ENCODE measurements at regions not wholly inside any gene's neighbourhood (a gene's known extent, or its start where the extent isn't known, plus 50 kb on each side); places are given as distances from the start of the nearest gene placed in this dataset.

DNA sequence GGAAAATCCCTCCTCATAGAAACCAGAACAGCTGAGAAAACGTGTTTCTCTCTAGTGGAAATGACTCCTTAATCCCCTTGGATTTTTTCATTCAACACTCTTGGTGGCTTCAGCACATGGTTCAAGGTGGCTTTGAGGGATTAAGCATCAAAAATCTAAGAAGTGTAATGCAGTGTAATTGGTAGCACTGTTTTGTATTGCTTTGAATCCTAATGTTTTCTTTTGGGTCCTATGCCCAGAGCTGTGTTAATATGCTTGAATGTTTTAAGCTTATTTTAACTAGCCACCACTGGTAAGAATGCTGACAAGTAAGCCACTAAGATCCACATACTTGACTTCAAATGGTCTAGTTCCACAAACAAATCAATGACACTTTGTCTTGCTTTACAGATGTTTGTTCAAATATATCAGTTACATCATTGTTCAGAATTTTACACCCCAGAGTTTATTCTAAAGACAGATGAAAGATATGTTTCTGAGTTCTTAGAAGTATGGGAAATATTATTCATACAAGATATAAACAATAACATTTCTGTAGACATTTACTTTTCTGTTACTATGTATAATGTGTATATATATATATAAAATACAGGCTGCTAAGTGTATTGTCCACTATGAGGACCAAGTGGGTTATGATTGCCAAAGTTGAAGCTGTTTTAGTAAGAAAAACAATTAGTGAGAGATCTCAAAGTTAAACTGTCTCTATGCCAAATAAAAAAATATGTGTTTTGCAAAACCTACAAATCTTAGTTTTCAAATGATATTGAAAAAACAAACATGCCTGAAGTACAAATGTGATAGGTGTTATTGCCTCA is 220.8 kb downstream of the OGFRL1 start:
- no peaks in the 10 kb centered on the region for H3K9me3 ChIP-seq (ENCODE audit: severe bottlenecking)
- no peak overlapping the region for H3K27ac ChIP-seq
- no peaks in the 10 kb centered on the region for H3K36me3 ChIP-seq
- no peak overlapping the region for H3K4me3 ChIP-seq (ENCODE audit: low read depth, low read length)
- TF ChIP-seq, protein P1, sequence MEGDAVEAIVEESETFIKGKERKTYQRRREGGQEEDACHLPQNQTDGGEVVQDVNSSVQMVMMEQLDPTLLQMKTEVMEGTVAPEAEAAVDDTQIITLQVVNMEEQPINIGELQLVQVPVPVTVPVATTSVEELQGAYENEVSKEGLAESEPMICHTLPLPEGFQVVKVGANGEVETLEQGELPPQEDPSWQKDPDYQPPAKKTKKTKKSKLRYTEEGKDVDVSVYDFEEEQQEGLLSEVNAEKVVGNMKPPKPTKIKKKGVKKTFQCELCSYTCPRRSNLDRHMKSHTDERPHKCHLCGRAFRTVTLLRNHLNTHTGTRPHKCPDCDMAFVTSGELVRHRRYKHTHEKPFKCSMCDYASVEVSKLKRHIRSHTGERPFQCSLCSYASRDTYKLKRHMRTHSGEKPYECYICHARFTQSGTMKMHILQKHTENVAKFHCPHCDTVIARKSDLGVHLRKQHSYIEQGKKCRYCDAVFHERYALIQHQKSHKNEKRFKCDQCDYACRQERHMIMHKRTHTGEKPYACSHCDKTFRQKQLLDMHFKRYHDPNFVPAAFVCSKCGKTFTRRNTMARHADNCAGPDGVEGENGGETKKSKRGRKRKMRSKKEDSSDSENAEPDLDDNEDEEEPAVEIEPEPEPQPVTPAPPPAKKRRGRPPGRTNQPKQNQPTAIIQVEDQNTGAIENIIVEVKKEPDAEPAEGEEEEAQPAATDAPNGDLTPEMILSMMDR (IDR thresholded peaks at IDR 0.05; ENCODE audit: low read depth, low read length) = no peak
- no peaks in the 10 kb centered on the region for H3K27me3 ChIP-seq (ENCODE audit: insufficient read depth, low read depth, severe bottlenecking)
- no peak for DNase-seq

DNA sequence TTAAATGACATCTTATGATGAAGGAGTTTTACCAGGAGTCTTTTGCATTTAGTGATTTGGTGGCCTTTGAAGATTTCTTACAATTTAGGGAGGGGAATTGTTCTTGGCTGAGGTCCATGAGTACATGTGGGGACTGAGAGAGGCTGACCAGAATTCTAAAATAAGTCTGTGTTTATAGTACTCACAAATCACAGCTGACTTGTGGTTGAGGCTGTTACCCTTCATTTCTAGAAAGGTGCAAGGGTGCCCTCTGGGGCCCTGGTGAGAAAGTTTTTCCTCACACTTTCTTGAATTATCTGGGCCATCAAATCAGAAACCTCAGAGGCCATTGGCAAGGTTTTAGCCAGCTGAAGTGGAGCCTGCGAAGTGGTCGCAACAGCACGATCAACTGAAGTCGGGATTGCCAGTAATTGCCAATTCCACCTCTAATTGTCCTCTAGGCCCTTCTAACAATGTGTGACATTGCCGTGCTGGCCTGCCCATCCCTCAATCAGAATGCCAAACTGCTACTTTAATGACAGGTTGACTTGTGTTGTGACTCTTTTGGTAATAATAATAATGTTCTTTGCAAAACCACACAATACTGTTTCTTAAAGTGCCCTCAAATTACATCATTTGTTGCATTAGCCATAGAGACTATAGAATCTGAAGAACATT is 221.6 kb downstream of the OGFRL1 start:
- H3K36me3 ChIP-seq = no peaks in the 10 kb centered on the region
- DNase-seq = peak; percentile 28
- TF ChIP-seq, protein P1 (IDR thresholded peaks at IDR 0.05; ENCODE audit: low read depth, low read length) = peak; percentile 33; the same call in 1 of the 2 replicates
- H3K4me3 ChIP-seq (ENCODE audit: low read depth, low read length) = no peak overlapping the region
- no peaks in the 10 kb centered on the region for H3K27me3 ChIP-seq (ENCODE audit: insufficient read depth, low read depth, severe bottlenecking)
- no peak overlapping the region for H3K27ac ChIP-seq
- no peaks in the 10 kb centered on the region for H3K9me3 ChIP-seq (ENCODE audit: severe bottlenecking)

DNA sequence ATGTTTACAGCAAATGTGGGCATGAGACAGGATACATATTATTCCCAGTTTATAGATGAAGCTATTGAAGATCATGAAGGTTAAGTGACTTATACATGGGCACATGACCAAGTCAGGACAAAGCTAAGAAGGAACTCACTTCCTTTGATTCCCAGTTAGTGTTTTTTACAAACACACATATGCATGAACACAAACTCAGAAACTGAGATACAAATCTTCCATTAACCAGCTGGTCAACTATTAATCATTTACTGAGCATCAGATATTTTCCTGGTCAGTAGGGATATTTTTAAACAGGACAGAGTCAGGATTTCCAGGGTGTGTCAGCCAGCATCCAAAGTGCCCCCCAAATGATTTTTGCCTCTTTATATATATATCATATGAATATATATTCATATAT is 222.2 kb downstream of the OGFRL1 start:
- Histone ChIP-seq H3K27ac (no peak overlapping the region), H3K36me3 (no peaks in the 10 kb centered on the region), H3K4me3 (ENCODE audit: low read depth, low read length) (no peak overlapping the region), H3K27me3 (ENCODE audit: insufficient read depth, low read depth, severe bottlenecking) (no peaks in the 10 kb centered on the region), H3K9me3 (ENCODE audit: severe bottlenecking) (no peaks in the 10 kb centered on the region)
- TF ChIP-seq, protein P1 (IDR thresholded peaks at IDR 0.05; ENCODE audit: low read depth, low read length) = no peak
- DNase-seq = no peak

DNA sequence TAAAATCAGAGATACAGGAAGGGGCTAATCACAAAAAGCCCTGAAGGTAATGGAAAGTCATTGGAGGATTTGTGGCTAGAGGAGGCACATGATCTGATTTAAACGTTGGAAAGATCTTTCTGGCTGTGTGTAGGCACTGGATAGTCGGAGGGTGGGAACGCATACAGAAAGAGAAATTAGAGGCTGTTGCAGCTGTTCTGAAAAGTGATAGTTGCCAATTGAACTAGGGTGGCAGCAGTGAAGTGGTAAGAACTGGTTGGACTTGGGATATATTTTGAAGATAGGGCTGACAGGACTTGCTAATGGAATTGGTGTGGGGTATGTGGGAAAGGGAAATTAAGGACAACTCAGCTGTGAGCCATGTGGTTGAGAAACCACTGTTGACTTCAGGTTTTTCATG is 223.6 kb downstream of the OGFRL1 start:
- no peak overlapping the region for H3K27ac ChIP-seq
- H3K9me3 ChIP-seq (ENCODE audit: severe bottlenecking) = no peaks in the 10 kb centered on the region
- no peaks in the 10 kb centered on the region for H3K36me3 ChIP-seq
- no peak for DNase-seq
- H3K4me3 ChIP-seq (ENCODE audit: low read depth, low read length) = no peak overlapping the region
- TF ChIP-seq, protein P1 (IDR thresholded peaks at IDR 0.05; ENCODE audit: low read depth, low read length) = no peak
- H3K27me3 ChIP-seq (ENCODE audit: insufficient read depth, low read depth, severe bottlenecking) = no peaks in the 10 kb centered on the region

DNA sequence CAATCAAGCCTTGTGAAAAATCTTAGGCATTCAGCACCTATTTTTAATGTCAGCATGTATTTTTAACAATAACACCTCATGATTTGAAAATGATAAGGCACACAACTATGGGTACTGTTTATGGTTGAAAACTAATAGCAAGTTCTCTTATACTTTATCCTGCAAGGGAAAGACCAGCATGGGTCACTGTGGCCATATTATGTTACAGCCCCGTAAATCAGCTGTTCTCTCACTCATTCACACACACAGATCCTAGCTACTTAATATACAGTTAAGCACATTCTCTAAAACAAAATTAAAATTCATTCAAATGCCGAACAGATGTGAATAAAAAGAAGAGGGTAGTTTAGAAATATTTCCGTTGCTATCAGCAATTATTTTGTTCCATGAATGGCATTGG is 224.4 kb downstream of the OGFRL1 start:
- DNase-seq = no peak
- Histone ChIP-seq H3K4me3 (ENCODE audit: low read depth, low read length) (no peak overlapping the region), H3K36me3 (no peaks in the 10 kb centered on the region), H3K27ac (no peak overlapping the region), H3K27me3 (ENCODE audit: insufficient read depth, low read depth, severe bottlenecking) (no peaks in the 10 kb centered on the region), H3K9me3 (ENCODE audit: severe bottlenecking) (no peaks in the 10 kb centered on the region)
- TF ChIP-seq, protein P1 (IDR thresholded peaks at IDR 0.05; ENCODE audit: low read depth, low read length) = no peak

Measured in WERI-Rb-1 (cell line).